GM21619 (cell line): ENCODE measurements at regions not wholly inside any gene's neighbourhood (a gene's known extent, or its start where the extent isn't known, plus 50 kb on each side); places are given as distances from the start of the nearest gene placed in this dataset.
"Not testable (repeated sequence)": the region's sequence is repeated elsewhere in the genome, so short reads cannot be mapped to it uniquely, and the experiment has no call there.

Experiments
- ATAC-seq: cut with Tn5 transposase; IDR thresholded peaks from one replicate; pipeline ENCODE4 v1.9.1; 2021; ENCODE audit not compliant: unreplicated experiment

DNA sequence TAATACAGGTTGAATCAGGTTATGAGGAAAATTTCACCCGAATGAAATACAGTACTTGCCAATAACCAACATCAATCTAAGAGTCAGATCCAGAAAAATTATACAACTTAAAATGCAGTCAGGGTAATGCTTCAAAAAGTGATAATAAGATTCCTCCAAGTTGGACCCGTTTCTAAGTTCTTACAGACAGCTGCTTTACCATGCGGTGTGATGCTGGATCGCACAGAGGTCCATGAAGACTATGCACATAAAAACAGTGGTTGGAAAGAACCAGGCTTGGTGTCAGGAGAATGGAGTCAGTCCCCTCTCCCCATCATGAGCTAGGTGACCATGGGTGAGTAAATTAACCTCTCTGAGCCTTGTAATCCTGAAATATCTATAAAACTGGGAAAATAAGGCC is 261.3 kb downstream of the QDPR start:
- no peak for ATAC-seq

DNA sequence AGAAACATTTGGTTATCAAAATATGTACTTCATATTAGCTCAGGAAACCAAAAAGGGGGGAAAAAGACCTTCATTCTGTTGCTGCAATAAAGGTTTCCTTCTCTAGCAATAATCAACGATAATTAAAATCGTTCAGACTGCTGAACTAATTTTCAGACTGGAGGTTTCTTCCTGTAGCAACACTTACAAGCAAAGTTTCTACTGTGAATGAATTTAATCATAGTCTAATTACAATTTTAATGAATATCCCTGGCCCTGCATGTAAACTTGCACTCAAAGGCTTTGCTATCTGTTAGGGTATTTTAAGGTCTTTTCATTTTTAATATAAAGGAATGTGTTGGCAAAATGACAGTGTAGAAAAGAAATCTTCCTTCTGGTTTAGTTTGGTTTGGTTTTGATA is 265.2 kb downstream of the QDPR start:
- no peak for ATAC-seq

DNA sequence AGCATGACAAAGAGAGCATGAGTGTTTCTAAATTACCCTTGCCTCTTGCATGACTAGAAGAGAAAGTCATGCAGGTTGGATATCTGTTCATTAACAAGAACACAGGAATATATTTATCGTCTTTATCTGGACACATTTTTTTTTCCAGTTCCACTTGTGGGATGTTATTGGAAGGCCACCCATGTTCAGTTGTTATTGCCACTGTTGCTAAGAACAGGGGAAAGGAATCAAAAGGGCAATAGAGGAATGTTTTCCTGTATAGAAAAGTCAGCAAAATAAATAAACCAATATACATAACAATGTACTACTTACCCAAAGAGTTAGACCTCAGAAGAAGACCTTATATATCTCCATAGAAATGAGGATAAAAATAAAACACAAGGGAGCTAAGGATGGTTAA is 270.1 kb downstream of the QDPR start:
- no peak for ATAC-seq

DNA sequence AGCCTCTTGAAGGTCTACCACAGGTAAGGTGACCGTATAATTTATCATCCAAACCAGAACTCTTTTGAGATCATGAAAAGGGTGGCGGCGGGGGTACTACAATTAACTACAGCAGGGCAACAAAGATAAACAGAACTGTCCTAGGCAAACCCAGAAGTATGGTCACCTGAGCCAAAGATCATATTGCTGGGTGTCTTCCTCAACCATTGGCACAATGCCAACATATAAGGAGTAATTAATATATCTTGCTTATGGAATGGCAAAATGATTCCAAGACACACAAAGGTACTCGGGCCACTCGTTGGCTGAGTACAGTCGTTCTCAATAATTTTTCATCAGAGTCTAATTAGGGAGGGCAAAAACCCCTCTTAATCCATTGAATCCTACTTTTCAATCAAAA is 273.3 kb downstream of the QDPR start:
- ATAC-seq, result no peak

DNA sequence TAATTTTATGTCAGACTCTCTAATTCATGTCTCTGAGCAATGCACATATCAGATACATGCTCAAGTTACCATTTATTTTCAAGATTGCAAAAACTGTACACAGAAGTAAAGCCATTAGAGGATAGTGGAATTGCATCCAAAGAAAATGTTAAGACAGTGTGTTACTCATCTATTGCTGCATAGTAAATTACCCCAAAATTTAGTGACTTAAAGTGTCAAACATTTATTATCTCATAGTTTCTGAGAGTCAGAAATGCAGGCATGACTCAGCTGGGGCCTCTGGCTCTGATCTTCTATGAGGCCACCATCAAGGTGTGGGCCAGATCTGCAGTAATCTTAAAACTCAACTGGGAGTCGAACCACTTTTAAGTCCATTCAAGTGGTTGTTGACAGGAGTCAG is 275.2 kb downstream of the QDPR start:
- no peak for ATAC-seq

DNA sequence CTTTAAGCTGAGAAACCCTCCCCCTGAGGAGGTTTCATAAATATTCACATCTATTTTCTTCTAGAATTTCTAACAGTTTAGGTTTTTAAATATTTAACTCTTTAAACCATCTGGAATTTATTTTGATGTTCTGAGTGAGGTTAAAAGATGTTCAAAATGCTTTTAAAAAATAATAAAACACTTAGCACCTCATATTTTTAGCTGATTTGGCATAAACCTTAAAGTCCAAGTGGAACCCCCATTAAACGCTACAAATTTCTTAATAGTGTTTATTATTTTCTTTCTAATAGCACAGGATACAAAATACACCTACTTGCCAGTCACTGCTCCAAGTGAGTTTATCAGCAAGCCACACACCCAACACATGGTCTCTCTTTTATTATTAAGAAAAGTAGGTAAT is 277.2 kb downstream of the QDPR start:
- no peak for ATAC-seq

DNA sequence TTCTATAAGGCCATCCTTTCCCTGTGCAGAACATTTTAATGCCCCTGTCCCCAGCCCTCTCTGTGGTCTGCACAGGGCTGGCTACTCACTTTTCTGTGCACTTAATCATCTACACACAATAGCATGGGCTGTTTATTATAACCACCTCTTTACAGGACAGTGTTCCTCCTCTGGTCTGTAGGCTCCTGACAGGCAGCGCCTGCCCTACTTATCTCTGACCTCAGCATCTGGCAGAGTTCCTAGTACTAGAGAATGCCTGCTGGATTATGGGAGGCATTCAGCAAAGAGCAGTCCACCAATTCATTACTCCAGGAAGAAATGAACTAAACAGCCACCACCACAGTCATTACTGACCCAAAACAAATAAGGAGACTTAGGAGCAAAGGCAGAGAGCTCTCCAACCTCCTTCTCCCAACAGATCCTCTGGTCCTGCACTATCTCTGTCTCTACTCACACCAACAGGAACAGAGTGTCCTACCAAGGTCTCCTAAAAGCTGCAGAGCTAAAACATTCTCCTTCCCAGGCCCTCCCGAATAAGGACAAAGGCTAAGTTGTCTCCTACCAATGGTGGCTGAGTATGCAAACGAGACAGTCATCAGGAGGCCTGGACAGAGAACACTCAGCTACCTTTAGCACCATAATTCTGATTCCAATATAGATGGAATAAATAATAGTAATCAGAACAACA is 279.2 kb downstream of the QDPR start:
- ATAC-seq, result no peak

DNA sequence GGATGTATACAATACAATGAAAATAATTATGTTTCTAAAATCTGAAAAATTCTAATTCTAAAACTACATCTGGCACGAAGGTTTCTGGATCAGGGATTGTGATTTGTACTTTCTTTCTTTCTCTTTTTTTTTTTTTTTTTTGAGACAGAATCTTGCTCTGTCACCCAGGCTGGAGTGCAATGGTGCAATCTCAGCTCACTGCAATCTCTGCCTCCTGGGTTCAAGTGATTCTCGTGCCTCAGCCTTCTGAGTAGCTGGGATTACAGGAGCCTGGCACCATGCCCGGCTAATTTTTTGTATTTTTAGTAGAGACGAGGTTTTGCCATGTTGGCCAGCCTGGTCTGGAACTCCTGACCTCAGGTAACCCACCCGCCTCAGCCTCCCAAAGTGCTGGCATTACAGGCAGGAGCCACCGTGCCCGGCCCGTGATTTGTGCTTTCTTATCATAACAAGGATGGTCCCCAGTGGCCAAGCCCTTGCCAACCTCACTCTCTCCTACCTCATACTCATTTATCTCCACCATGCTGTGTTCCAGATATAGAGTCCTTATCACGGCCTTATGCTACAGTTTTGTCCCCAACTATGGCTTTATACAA is 279.9 kb downstream of the QDPR start:
- ATAC-seq, result not testable (repeated sequence)

DNA sequence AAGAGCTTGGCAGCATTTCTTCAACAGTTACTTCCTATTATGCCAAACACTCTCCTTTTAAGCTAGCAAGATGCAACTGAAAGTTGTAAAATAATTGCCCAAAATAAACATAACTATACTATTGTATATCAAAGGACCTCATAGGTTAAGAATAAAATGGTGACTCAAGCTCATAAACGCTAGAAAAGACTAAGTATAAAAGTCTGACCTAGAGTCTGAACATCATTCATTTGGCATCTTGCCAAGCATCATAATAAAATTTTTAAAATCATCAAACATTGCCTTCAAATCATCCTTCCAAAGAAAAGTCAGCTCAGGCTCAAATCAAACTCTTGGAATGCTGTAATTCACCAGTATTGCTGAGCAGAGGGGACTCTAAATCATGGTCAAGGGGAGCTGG is 281.2 kb downstream of the QDPR start:
- ATAC-seq, result no peak

DNA sequence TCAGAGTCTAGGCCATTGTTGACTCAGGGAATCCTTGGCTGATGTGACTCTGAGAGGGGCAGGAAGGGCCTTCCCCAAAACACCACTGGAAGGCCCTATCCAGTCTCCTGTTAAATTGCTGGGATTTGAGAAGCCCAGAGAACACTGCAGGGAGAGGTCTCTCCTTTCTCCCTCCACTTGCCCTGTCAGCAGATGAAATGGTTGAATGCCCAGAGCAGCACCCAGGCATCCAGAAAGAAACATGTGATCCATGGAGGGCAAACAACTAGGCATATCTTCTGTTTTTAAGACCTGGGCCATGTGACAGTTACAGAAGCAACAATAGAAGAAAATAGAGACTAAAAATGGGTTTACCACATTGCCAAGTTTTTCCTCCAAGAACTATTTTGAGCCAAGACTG is 291.1 kb downstream of the QDPR start:
- ATAC-seq, result no peak

DNA sequence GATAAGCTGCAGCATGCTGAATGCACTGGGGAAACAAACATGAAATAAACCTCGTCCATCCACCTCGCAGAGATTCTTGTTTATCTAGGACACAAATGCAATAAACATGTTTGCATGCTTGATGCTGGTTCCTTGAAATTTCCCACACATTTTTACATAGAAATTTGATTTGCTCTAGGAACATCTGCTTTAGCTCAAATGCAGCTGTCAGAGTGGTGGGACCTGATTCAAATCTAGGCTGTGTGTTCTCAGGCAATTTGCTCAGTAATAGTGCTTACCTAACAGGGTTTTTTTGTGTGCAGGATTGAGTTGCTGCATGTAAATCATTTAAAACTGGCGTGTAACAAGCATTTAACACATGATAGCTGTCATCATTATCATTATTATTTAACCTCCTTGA is 293.1 kb downstream of the QDPR start:
- no peak for ATAC-seq

DNA sequence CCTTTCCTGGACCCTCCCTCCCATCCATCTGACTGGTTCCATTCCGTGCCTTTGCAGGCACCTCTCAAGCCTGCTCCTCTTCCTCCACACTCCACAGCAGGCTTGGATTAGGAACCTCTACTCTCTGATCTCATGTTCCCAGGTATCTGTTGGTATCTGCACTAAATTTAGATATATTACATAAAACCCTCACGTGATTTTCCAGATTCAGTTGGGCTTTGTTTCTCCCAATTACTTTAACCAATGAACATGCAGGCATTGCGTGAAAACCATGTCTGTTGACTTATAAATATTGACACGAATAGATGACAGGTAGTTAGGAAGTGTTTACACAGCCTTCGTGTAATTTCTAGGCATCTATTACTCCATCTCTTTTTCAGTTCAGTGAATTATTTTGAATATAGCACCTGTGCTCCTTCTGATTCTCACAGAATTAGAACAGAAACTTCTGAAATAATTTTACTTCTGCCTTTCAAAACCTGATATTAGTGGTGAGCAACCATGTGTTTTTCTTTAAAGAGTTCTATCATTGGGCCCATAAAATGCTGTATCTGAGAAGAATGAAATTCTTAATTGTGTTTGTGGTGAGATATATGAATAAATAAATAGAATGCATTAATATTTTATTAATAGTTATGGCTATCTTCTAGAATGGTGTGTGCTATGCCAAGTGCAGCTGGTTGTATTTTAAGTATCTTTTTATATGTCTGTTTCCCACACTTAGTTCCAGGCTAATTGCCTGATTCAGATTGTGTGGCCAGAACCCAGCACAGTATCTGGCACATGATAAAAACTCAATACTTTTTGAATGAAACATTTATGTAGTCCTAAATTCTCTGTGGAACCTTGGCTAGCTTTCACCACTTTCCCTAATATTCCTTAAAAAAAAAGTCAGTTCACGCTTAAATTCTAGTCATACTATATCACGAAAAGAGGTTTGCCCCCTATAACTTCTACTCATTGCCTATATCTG is 304.8 kb downstream of the QDPR start:
- no peak for ATAC-seq

DNA sequence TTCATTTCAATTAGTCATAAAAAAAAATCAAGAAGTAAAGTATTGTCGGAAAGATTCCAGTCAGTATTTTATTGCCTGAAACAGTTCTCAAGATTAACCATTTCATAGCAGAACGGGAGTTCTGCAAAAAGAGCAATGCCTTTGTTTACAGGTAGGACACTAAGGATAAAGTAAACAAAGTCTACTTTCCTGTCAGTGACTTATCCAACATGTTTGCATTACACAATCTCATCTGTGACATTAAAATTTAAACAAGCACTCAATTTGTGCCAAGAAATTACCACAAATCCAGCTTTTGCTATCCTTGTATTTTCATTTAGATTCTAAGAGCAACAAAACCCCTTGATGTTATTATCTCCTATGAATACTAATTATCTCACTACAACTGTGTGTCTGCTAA is 306.5 kb upstream of the LDB2 start:
- no peak for ATAC-seq

DNA sequence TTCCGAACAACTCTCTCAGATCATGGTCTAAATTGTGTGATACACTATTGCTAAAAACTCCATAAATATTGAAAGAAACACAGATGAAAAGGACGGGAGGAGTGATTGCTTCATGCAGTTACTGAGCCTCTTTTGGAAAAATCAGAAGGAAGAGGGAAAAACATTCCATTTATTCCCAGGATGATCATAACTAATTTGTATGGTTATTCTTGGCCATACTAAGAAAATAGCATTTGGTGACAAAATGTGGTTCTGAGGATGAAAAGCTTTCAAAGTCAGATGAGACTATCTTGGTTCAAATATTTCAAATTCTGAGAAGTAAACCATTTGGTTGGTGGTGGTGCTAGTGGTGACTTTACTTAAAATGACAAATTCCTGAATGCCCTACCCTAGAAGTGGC is 305.4 kb upstream of the LDB2 start:
- ATAC-seq, result no peak

DNA sequence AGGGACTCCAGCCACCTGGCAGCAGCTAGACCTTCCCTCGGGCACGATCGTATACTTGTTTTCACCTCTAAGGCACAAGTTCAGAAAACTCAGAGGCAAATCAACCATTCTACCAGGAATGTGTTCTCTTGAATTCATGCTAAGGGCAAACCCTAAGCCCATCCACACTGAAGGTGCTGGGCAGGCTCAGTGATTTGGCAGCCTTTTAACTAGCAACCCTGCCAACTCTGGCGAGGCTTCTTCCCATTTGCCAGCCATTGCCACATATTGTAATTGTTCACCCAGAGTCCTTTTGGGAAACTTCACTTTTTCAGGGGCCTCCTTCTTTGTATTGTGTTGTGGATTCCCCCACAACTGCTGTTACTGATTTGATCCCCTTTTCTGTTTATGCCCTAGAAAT is 298.6 kb upstream of the LDB2 start:
- ATAC-seq, result no peak

DNA sequence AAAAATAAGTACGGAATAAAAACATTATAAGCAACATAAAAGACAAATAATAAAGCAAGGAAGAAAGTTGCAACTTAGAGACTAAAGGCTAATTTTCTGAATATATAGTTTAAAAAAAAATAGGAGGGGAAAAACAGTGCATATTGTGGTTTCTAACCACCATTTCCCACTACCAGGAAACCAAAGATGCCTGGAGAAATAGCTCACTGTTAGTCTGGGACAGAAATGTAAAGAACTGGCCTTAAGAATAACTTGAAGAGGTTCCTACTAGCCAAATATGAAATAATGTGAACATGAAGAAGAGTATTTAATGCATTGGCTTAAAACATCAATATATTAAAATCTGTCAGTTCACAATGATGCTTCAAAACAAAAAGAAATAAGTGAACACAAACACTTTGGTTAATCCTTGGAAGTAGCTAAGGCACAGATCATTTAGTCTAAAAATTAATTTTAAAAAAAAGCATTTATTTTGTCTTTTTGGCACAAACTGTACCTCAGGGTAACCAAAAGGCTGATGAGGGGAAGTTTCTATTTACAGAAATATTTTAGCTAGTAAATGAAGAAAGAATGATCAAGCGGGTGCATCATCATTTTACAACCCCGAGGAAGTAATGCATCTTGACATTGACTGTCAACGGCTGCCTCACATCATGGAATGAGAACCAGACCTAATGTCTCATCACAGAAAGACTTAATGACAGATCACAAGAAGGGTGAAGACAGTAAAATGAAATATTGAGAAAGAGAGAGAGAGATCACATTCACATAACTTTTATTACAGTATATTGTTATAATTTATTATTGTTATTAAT is 297.2 kb upstream of the LDB2 start:
- ATAC-seq, result no peak

DNA sequence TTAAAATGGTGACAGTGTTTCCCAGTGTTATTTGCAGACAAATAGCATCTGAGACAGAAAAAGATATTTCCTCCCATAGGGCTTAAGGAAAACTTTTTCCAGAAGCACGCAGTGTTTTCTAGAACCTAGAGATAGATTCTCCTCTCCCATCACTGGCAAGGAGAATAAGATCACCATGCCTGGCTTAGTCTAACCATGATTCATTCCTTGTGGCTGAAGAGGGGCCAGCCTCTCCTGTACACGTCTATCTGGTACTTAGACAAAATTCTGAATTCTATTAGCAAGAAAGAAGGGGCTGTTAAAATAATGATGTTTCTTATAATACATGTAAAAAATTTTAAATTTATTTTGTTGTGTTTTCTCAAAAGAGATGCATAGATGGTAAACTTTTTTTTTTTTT is 296.1 kb upstream of the LDB2 start:
- no peak for ATAC-seq

DNA sequence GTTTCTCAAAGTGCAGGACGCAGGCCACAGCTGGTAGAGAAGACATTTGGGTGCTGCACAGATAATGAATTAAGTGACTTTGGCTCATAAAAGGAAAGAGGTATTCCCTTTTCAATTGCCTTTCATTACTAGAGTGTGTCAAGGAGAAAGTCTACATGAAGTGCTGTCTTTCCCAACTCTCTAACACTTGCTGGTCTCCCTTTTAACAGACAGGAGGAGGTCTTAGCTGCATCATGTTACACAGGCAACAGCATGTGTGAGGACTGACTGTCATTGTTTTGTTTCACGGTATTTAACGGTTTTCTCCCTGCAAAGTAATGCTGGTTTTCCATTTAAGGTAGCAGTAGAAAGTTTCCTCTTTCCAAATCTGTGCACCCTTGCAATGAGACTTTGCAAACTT is 291.3 kb upstream of the LDB2 start:
- ATAC-seq, result no peak

DNA sequence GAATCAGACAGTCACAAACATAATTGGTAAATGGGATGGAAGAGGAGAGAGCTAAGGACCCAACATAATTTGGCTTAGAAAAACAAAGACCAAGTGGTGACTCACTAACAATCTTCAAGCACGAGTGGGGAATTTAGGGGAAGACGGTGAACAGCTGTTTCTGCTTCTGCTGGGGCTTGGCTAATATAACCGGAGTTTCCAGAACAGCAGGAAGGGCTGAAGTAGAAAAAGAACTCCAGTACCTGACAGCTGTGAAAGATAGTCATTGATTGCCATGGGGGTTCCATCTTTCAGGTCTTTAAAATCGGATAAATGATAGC is 290.9 kb upstream of the LDB2 start:
- ATAC-seq, result no peak

DNA sequence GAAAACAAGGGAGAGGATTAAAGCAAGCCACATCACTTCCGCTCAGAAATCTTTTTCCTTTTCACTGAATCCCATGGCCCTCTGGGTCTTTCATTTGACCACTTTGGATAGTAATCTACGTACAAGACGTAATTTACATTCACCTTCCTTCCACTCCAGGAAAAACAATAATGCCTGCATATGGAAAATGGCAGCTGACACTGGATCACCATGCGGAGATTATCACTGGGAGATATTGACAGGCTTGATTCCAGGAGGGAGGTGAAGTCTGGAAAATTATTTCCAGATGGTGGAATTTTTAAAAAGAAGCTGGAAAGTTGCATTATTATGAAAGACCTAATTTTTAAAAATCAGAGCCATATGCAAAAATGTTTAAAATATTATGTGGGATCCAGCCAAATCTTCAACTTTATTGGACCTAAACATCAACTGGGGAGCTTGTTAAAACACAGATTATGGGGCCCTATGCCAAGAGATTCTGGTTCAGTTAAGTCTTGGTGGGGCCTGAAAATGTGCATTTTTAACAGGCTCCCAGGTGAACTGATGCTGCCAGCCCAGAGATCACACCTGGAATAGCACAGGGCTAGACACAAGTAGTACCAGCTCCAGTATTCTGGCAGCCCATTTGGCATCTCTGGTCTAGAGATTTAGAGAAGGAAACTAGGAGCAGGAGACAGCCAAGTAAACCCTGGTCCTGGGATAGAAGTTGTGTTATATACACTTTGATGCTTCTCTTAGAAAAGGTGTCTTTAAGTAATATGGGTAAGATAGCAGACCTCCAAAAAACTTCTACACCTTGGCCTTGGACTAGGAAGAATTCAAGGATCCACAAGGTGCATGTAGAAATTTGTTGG is 290.3 kb upstream of the LDB2 start:
- ATAC-seq, result no peak
